HCT116 (cell line): ENCODE measurements at regions not wholly inside any gene's neighbourhood (a gene's known extent, or its start where the extent isn't known, plus 50 kb on each side); places are given as distances from the start of the nearest gene placed in this dataset.

Experiments
- ATAC-seq: fragments of 200-7000 bp; cut with Tn5 transposase; 2 replicates; pipeline ENCODE4 v1.9.1; 2020; ENCODE audit warnings: mild to moderate bottlenecking, moderate library complexity
- BruUV-seq: library from RNA; stranded (reverse); fragments of 400-500 nt; replicated peaks from 2 replicates; lab custom pipeline; 2021; lab: Mats Ljungman, UMichigan
- CTCF ChIA-PET: fragments of 300-600 bp; sonication (Branson Sonifier 250); formaldehyde crosslinking; loops from one replicate; lab custom pipeline; 2021; ENCODE audit warnings: antibody characterized with exemption; lab: Charles Lee
- POLR2A ChIA-PET: fragments of 300-600, 350-600 bp; sonication (Branson Sonifier 250); formaldehyde crosslinking; loops from one replicate; lab custom pipeline; 2021; ENCODE audit warnings: antibody characterized with exemption; lab: Charles Lee
- RAD21 ChIA-PET, 2 experiments: fragments of 300-600 bp; sonication (Branson Sonifier 250); formaldehyde crosslinking; loops; one replicate each; lab custom pipeline; 2023; ENCODE audit warnings: low total read pairs in 2 of 2; ENCODE audit not compliant: uncharacterized antibody in 2 of 2, unreplicated experiment in 2 of 2, low non-redundant PET in 1 of 2; lab: Charles Lee
- DNase-seq: peaks from one replicate; pipeline ENCODE4 v3.0.0-alpha.2; 2010; ENCODE audit warnings: low read depth, low spot score
- H2AFZ ChIP-seq: fragments of 200-600 bp; shearing (Covaris generic), sonication (generic); 2 replicates; pipeline ENCODE4 v1.6.1; 2017; ENCODE audit warnings: low read depth, mixed run types, mixed read lengths, antibody characterized with exemption, low read length; ENCODE audit not compliant: poor library complexity, severe bottlenecking
- H3K27ac ChIP-seq: 2 replicates; pipeline ENCODE4 v1.5.1; 2012; ENCODE audit warnings: low read depth, low read length
- H3K27me3 ChIP-seq: fragments of 200-600 bp; sonication (generic); 2 replicates; pipeline ENCODE4 v1.6.1; 2016; ENCODE audit warnings: mixed run types, low read length, mixed read lengths; ENCODE audit not compliant: insufficient read depth
- H3K36me3 ChIP-seq, 2 experiments: fragments of 200-500 bp in 1 of 2; fragments of 200-600 bp in 1 of 2; sonication (Bioruptor generic) in 1 of 2; sonication (generic) in 1 of 2; 2 replicates each; pipeline versions ENCODE4 v1.5.1 to v1.6.1; 2014 to 2016; ENCODE audit warnings: low read length in 2 of 2, inconsistent platforms in 1 of 2, mixed read lengths in 1 of 2, mixed run types in 1 of 2; ENCODE audit not compliant: insufficient read depth in 2 of 2, control insufficient read depth in 1 of 2
- H3K4me1 ChIP-seq, 2 experiments: fragments of 200-600 bp in 1 of 2; sonication (generic) in 1 of 2; 2 replicates each; pipeline versions ENCODE4 v1.5.1 to v1.6.1; 2012 to 2017; ENCODE audit warnings: low read length in 2 of 2, inconsistent platforms in 1 of 2, mild to moderate bottlenecking in 1 of 2, mixed read lengths in 1 of 2, mixed run types in 1 of 2, moderate library complexity in 1 of 2; ENCODE audit not compliant: insufficient read depth in 2 of 2, control insufficient read depth in 1 of 2
- H3K4me2 ChIP-seq: fragments of 200-600 bp; sonication (generic); 2 replicates; pipeline ENCODE4 v1.6.1; 2017; ENCODE audit warnings: mixed run types, low read length, mixed read lengths
- H3K4me3 ChIP-seq, 2 experiments: fragments of 200-600 bp in 1 of 2; sonication (generic) in 1 of 2; replicated peaks in 1 of 2; 2 replicates each; pipeline ENCODE4 v1.5.1; 2011 to 2016; ENCODE audit warnings: low read length in 2 of 2, control low read depth in 1 of 2, low read depth in 1 of 2, mild to moderate bottlenecking in 1 of 2, mixed read lengths in 1 of 2, mixed run types in 1 of 2
- H3K79me2 ChIP-seq: fragments of 200-600 bp; sonication (generic); 2 replicates; pipeline ENCODE4 v1.6.1; 2017; ENCODE audit warnings: mild to moderate bottlenecking, mixed run types, low read length, moderate library complexity, mixed read lengths; ENCODE audit not compliant: insufficient read depth
- H3K9ac ChIP-seq: fragments of 200-600 bp; sonication (generic); 2 replicates; pipeline ENCODE4 v1.6.1; 2016; ENCODE audit warnings: low read length, mixed read lengths
- H3K9me2 ChIP-seq: fragments of 200-600 bp; sonication (generic), shearing (Covaris generic); 2 replicates; pipeline ENCODE4 v1.6.1; 2017; ENCODE audit warnings: mixed run types, mild to moderate bottlenecking, moderate library complexity; ENCODE audit not compliant: insufficient read depth
- H3K9me3 ChIP-seq, 2 experiments: fragments of 200-500 bp in 1 of 2; fragments of 200-600 bp in 1 of 2; sonication (Bioruptor generic) in 1 of 2; sonication (generic) in 1 of 2; 2 replicates each; pipeline ENCODE4 v1.6.1; 2014 to 2017; ENCODE audit warnings: low read length in 2 of 2, mixed read lengths in 2 of 2, inconsistent platforms in 1 of 2, low read depth in 1 of 2, mild to moderate bottlenecking in 1 of 2, mixed run types in 1 of 2, moderate library complexity in 1 of 2; ENCODE audit not compliant: control insufficient read depth in 1 of 2, insufficient read depth in 1 of 2
- H4K20me1 ChIP-seq: fragments of 200-600 bp; sonication (generic), shearing (Covaris generic); 2 replicates; pipeline ENCODE4 v1.6.1; 2017; ENCODE audit warnings: mixed run types, mild to moderate bottlenecking, moderate library complexity; ENCODE audit not compliant: insufficient read depth
- ATF3 ChIP-seq: IDR thresholded peaks from 2 replicates; pipeline ENCODE4 v1.6.1; 2012
- EGR1 ChIP-seq: IDR thresholded peaks from 2 replicates; pipeline ENCODE4 v1.6.1; 2012; ENCODE audit warnings: low read depth
- ELF1 ChIP-seq: IDR thresholded peaks from 2 replicates; pipeline ENCODE4 v1.6.1; 2012; ENCODE audit warnings: low read depth, borderline replicate concordance
- JUND ChIP-seq: IDR thresholded peaks from 2 replicates; pipeline ENCODE4 v1.6.1; 2012
- POLR2A ChIP-seq: IDR thresholded peaks from 2 replicates; pipeline ENCODE4 v1.7.0; 2011; ENCODE audit warnings: borderline replicate concordance; ENCODE audit not compliant: insufficient read depth, insufficient read length; ENCODE audit errors: extremely low read depth
- POLR2AphosphoS5 ChIP-seq: IDR thresholded peaks from 2 replicates; pipeline ENCODE4 v1.6.1; 2011; ENCODE audit warnings: mild to moderate bottlenecking, low read depth, low read length, moderate library complexity
- RAD21 ChIP-seq: IDR thresholded peaks from 2 replicates; pipeline ENCODE4 v1.6.1; 2012; ENCODE audit warnings: low read depth, mild to moderate bottlenecking
- SP1 ChIP-seq: IDR thresholded peaks from 2 replicates; pipeline ENCODE4 v1.6.1; 2012; ENCODE audit warnings: low read depth
- TCF7L2 ChIP-seq: IDR thresholded peaks from 2 replicates; pipeline ENCODE4 v1.7.0; 2011; ENCODE audit warnings: borderline replicate concordance, inconsistent platforms; ENCODE audit not compliant: insufficient read depth, insufficient read length; ENCODE audit errors: extremely low read depth
- ZBTB33 ChIP-seq: IDR thresholded peaks from 2 replicates; pipeline ENCODE4 v1.6.1; 2011; ENCODE audit warnings: mild to moderate bottlenecking, low read length, moderate library complexity; ENCODE audit not compliant: insufficient replicate concordance; ENCODE audit errors: extremely low read depth
- ZNF274 ChIP-seq: fragments of 200-500 bp; sonication (Bioruptor generic); IDR thresholded peaks from 2 replicates; pipeline ENCODE4 v1.6.1; 2014; ENCODE audit warnings: mild to moderate bottlenecking, low read depth, low read length, inconsistent platforms
- intact Hi-C: fragments of 100-400 bp; cut with micrococcal nuclease; formaldehyde crosslinking; loops from 2 replicates; pipeline ENCODE4 v1.10.0; 2022

GRCh38 chr3:40617084-40617483 is 92.3 kb downstream of the ZNF621 start:
- DNase-seq (no peak), ATAC-seq (no peak)
- intact Hi-C loops, result no loop called here
- no peaks in the 10 kb centered on the region for H3K36me3 ChIP-seq
- ChIA-PET CTCF (no interaction called here), RAD21 (no interaction called here), POLR2A (no interaction called here)
- no peaks in the 10 kb centered on the region for H3K79me2 ChIP-seq
- H3K9me2 ChIP-seq, result no peaks in the 10 kb centered on the region
- H4K20me1 ChIP-seq, result no peaks in the 10 kb centered on the region
- H3K27me3 ChIP-seq, result no peaks in the 10 kb centered on the region
- no peaks in the 10 kb centered on the region for H3K4me1 ChIP-seq
- BruUV-seq, result no TSS peak
- H3K4me3 ChIP-seq, result no peak overlapping the region
- H3K9me3 ChIP-seq, result no peaks in the 10 kb centered on the region
- H3K4me2 ChIP-seq, result no peak overlapping the region
- H2AFZ ChIP-seq, result no peak overlapping the region
- TF ChIP-seq POLR2A (no peak), RAD21 (no peak), ZBTB33 (no peak), SP1 (no peak), POLR2AphosphoS5 (no peak), JUND (no peak), EGR1 (no peak), ELF1 (no peak), TCF7L2 (no peak), ATF3 (no peak), ZNF274 (no peak)
- H3K27ac ChIP-seq, result no peak overlapping the region
- no peak overlapping the region for H3K9ac ChIP-seq
